Left lung (tissue), 4 donors: ENCODE measurements at regions not wholly inside any gene's neighbourhood (a gene's known extent, or its start where the extent isn't known, plus 50 kb on each side); places are given as distances from the start of the nearest gene placed in this dataset.

Experiments used
- ATAC-seq: fragments of 200-7000 bp; cut with Tn5 transposase; one replicate; pipeline ENCODE4 v1.9.1; 2020; ENCODE audit warnings: moderate library complexity
- DNase-seq, 4 donors: peaks; one replicate each; pipeline ENCODE4 v3.0.0-alpha.2; 2013 to 2020
- H3K27ac ChIP-seq, 2 donors: fragments of 200-600 bp; sonication (generic) in 1 of 2; one replicate each; pipeline versions ENCODE4 v1.5.0 to v1.8.0; 2020 to 2021
- H3K27me3 ChIP-seq, 2 donors: fragments of 200-600 bp; sonication (generic) in 1 of 2; one replicate each; pipeline versions ENCODE4 v1.5.0 to v1.8.0; 2020 to 2021
- H3K36me3 ChIP-seq, 2 donors: fragments of 200-600 bp; sonication (generic) in 1 of 2; one replicate each; pipeline versions ENCODE4 v1.5.0 to v1.8.0; 2020 to 2021
- H3K4me1 ChIP-seq, 2 donors: fragments of 200-600 bp; one replicate each; pipeline ENCODE4 v1.8.0; 2021
- H3K4me3 ChIP-seq, 2 donors: fragments of 200-600 bp; sonication (generic) in 1 of 2; one replicate each; pipeline versions ENCODE4 v1.5.0 to v1.8.0; 2020 to 2021; ENCODE audit warnings: mild to moderate bottlenecking in 1 of 2
- H3K9me3 ChIP-seq, 2 donors: fragments of 200-600 bp; sonication (generic) in 1 of 2; one replicate each; pipeline versions ENCODE4 v1.5.0 to v1.8.0; 2020 to 2021
- CTCF ChIP-seq, 2 donors: fragments of 200-600 bp; sonication (generic) in 1 of 2; IDR thresholded peaks; one replicate each; pipeline versions ENCODE4 v1.5.0 to v1.8.0; 2021; ENCODE audit warnings: antibody characterized with exemption in 2 of 2
- intact Hi-C, 2 donors: fragments of 100-400 bp; cut with DNase I; formaldehyde crosslinking; loops; one replicate each; pipeline versions ENCODE4 v1.11.2 to v1.14.2; 2022
- donor health status: DM: no; HTN: yes; CAD: no.
- donor health status: DM: no; HTN: no; CAD: no.

DNA sequence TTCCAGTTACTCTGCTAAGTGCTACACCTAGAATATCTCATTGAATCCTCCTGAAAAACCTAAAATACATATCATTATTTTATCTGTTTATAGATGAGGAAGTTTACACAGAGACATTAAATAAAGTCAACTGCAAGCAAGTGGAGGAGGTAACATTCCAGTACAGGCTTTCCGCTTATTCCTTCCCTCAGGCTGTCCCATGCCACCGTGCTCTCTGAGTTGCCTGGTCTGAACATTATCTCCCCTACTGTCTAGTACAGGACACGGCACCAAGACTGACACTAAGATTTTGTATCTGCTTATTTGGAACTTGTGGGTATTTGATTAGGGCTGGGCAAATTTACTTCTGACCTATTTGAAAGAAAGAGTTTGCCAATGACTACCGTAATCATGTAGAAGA is 172.4 kb upstream of the STK32A start:
- DNase-seq = no peak
- intact Hi-C loops = no loop called here
- TF ChIP-seq CTCF (IDR thresholded peaks at IDR 0.05) = no peak
- ATAC-seq = no peak
- Histone ChIP-seq H3K27ac (no peak overlapping the region), H3K9me3 (no peaks in the 10 kb centered on the region), H3K27me3 (no peaks in the 10 kb centered on the region), H3K4me3 (no peak overlapping the region), H3K4me1 (no peaks in the 10 kb centered on the region), H3K36me3 (no peaks in the 10 kb centered on the region)

GRCh38 chr5:147063943-147064342 is 170.9 kb upstream of the STK32A start:
- ATAC-seq (no peak), DNase-seq (no peak)
- Histone ChIP-seq H3K4me3 (no peak overlapping the region), H3K9me3 (no peaks in the 10 kb centered on the region), H3K4me1 (no peaks in the 10 kb centered on the region), H3K27me3 (no peaks in the 10 kb centered on the region), H3K27ac (no peak overlapping the region), H3K36me3 (no peaks in the 10 kb centered on the region)
- intact Hi-C loops = no loop called here
- TF ChIP-seq CTCF (IDR thresholded peaks at IDR 0.05) = no peak

DNA sequence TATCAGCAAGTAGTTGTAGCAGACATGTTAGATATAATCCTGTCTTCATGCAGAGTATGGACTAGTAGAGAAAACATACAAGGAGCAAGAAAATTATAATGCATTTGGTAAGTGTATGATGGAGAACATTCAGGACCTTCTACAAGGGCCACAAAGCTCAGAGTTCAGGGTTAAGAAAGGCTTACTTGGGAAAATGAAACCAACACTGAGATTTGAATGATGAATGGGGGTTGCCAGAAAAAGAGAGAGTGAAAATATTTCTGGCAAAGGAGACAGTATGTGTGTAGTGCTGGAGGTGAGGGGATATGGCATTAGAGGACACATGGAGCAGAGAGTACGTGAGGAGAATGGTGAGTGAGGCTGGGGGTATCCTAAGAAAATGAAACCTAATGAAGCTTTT is 169.8 kb upstream of the STK32A start:
- no peak for TF ChIP-seq CTCF (IDR thresholded peaks at IDR 0.05)
- Histone ChIP-seq H3K4me1 (no peaks in the 10 kb centered on the region), H3K36me3 (no peaks in the 10 kb centered on the region), H3K27ac (no peak overlapping the region), H3K27me3 (no peaks in the 10 kb centered on the region), H3K9me3 (no peaks in the 10 kb centered on the region), H3K4me3 (no peak overlapping the region)
- intact Hi-C loops = no loop called here
- DNase-seq = no peak
- no peak for ATAC-seq

- ATAC-seq = no peak
- intact Hi-C loops = no loop called here
- no peaks in the 10 kb centered on the region for H3K9me3 ChIP-seq
- no peak for TF ChIP-seq CTCF (IDR thresholded peaks at IDR 0.05)
- no peak overlapping the region for H3K27ac ChIP-seq
- no peaks in the 10 kb centered on the region for H3K27me3 ChIP-seq
- no peak for DNase-seq
- no peak overlapping the region for H3K4me3 ChIP-seq
- H3K4me1 ChIP-seq = no peaks in the 10 kb centered on the region
- no peaks in the 10 kb centered on the region for H3K36me3 ChIP-seq
Observed at GRCh38 chr5:147068998-147069397, 165.8 kb upstream of the STK32A start.

DNA sequence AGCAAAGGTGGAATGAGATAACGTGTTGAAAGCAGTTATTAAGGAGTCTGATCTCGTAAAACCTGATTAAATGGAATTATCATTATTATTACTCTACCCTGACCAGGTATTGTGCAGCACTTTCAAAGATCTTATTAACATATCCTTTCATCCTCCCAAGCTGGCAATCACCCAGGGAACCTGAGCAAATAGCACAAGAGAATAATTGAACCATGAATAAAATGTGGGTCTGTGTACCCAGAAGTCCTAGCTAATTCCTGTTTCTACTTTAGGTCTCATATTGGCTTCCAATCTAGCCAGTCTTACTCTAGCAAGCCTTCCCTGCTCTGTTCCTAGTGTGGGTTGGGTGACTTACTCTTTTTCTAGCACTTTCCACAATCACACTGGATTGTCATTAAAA is 162.2 kb upstream of the STK32A start:
- Histone ChIP-seq H3K27me3 (no peaks in the 10 kb centered on the region), H3K9me3 (no peaks in the 10 kb centered on the region), H3K4me3 (no peak overlapping the region), H3K4me1 (no peaks in the 10 kb centered on the region), H3K27ac (no peak overlapping the region), H3K36me3 (no peaks in the 10 kb centered on the region)
- TF ChIP-seq CTCF (IDR thresholded peaks at IDR 0.05) = no peak
- ATAC-seq = no peak
- intact Hi-C loops = no loop called here
- no peak for DNase-seq
